Ishikawa (cell line): ENCODE measurements at regions not wholly inside any gene's neighbourhood (a gene's known extent, or its start where the extent isn't known, plus 50 kb on each side); places are given as distances from the start of the nearest gene placed in this dataset.

Experiments
- CEBPB ChIP-seq: IDR thresholded peaks from 2 replicates; pipeline ENCODE4 v1.6.1; 2012
- CREB1 ChIP-seq: IDR thresholded peaks from 2 replicates; pipeline ENCODE4 v1.6.1; 2012; ENCODE audit warnings: low read depth
- EP300 ChIP-seq: IDR thresholded peaks from 2 replicates; pipeline ENCODE4 v1.6.1; 2012; ENCODE audit warnings: borderline replicate concordance
- FOXM1 ChIP-seq: IDR thresholded peaks from 2 replicates; pipeline ENCODE4 v1.6.1; 2012; ENCODE audit warnings: low read depth, borderline replicate concordance
- MAX ChIP-seq: IDR thresholded peaks from 2 replicates; pipeline ENCODE4 v1.6.1; 2012
- NFIC ChIP-seq: IDR thresholded peaks from 2 replicates; pipeline ENCODE4 v1.6.1; 2012
- RAD21 ChIP-seq: IDR thresholded peaks from 2 replicates; pipeline ENCODE4 v1.6.1; 2012; ENCODE audit warnings: low read depth
- REST ChIP-seq: IDR thresholded peaks from 2 replicates; pipeline ENCODE4 v1.6.1; 2012; ENCODE audit warnings: low read depth, mild to moderate bottlenecking
- TAF1 ChIP-seq: IDR thresholded peaks from 2 replicates; pipeline ENCODE4 v1.6.1; 2012; ENCODE audit warnings: low read depth, mild to moderate bottlenecking
- TCF12 ChIP-seq: IDR thresholded peaks from 2 replicates; pipeline ENCODE4 v1.6.1; 2012; ENCODE audit warnings: low read depth
- TEAD4 ChIP-seq: IDR thresholded peaks from 2 replicates; pipeline ENCODE4 v1.6.1; 2012
- USF1 ChIP-seq: IDR thresholded peaks from 2 replicates; pipeline ENCODE4 v1.6.1; 2012
- YY1 ChIP-seq: IDR thresholded peaks from 2 replicates; pipeline ENCODE4 v1.6.1; 2012; ENCODE audit warnings: low read depth
- ZBTB7A ChIP-seq: IDR thresholded peaks from 2 replicates; pipeline ENCODE4 v1.6.1; 2012; ENCODE audit warnings: low read depth

- TF ChIP-seq CEBPB: no peak
- TF ChIP-seq EP300: no peak
- TF ChIP-seq NFIC: no peak
- no peak for TF ChIP-seq CREB1
- TF ChIP-seq MAX: no peak
- TF ChIP-seq FOXM1: no peak
- TF ChIP-seq ZBTB7A: no peak
- TF ChIP-seq RAD21: no peak
- no peak for TF ChIP-seq TEAD4
- no peak for TF ChIP-seq TAF1
- TF ChIP-seq TCF12: no peak
- no peak for TF ChIP-seq REST
- TF ChIP-seq YY1: no peak
- no peak for TF ChIP-seq USF1
These were observed 94.3 kb downstream of the NHLRC3 start for GRCh38 chr13:39132286-39133230.
